NB4 (cell line): ENCODE measurements at regions not wholly inside any gene's neighbourhood (a gene's known extent, or its start where the extent isn't known, plus 50 kb on each side); places are given as distances from the start of the nearest gene placed in this dataset.
"Not testable (repeated sequence)": the region's sequence is repeated elsewhere in the genome, so short reads cannot be mapped to it uniquely, and the experiment has no call there.

Experiments
- CTCF ChIP-seq: IDR thresholded peaks from one replicate; pipeline ENCODE4 v1.5.1; 2012; ENCODE audit warnings: low read depth, low read length
- MYC ChIP-seq: IDR thresholded peaks from 2 replicates; pipeline ENCODE4 v1.6.1; 2011; ENCODE audit warnings: low read depth, low read length

- not testable (repeated sequence) for TF ChIP-seq CTCF, MYC
Observed at GRCh38 chr12:30156833-30157232, 373.1 kb upstream of the TMTC1 start.
